Lung (tissue), 11 donors: ENCODE measurements at regions not wholly inside any gene's neighbourhood (a gene's known extent, or its start where the extent isn't known, plus 50 kb on each side); places are given as distances from the start of the nearest gene placed in this dataset.

Experiments
- ATAC-seq: fragments of 200-7000 bp; cut with Tn5 transposase; one replicate; pipeline ENCODE4 v1.9.1; 2020; ENCODE audit warnings: moderate number of reproducible peaks; ENCODE audit not compliant: insufficient read depth, low FRiP score
- DNase-seq, 3 donors: peaks; one replicate each; pipeline ENCODE4 v3.0.0-alpha.2; 2013 to 2017
- H3K27ac ChIP-seq, 2 donors: one replicate each; pipeline ENCODE4 v1.5.1; 2013; ENCODE audit warnings: mild to moderate bottlenecking in 2 of 2, moderate library complexity in 2 of 2, control low read depth in 1 of 2, inconsistent platforms in 1 of 2, low read depth in 1 of 2, low read length in 1 of 2
- H3K27me3 ChIP-seq, 3 donors: one replicate each; pipeline ENCODE4 v1.5.1; 2013; ENCODE audit warnings: low read length in 2 of 3; ENCODE audit not compliant: control insufficient read depth in 3 of 3, insufficient read depth in 3 of 3
- H3K36me3 ChIP-seq, 4 donors: one replicate each; pipeline ENCODE4 v1.5.1; 2013; ENCODE audit warnings: low read length in 4 of 4, mild to moderate bottlenecking in 1 of 4, moderate library complexity in 1 of 4; ENCODE audit not compliant: control insufficient read depth in 4 of 4, insufficient read depth in 4 of 4
- H3K4me1 ChIP-seq, 5 donors: one replicate each; pipeline ENCODE4 v1.5.1; 2013; ENCODE audit warnings: low read length in 5 of 5, mild to moderate bottlenecking in 2 of 5, moderate library complexity in 1 of 5; ENCODE audit not compliant: control insufficient read depth in 5 of 5, insufficient read depth in 5 of 5
- H3K4me3 ChIP-seq: one replicate; pipeline ENCODE4 v1.5.1; 2013; ENCODE audit warnings: mild to moderate bottlenecking, control low read depth, moderate library complexity
- H3K9ac ChIP-seq, 2 donors: one replicate each; pipeline ENCODE4 v1.5.1; 2013; ENCODE audit warnings: low read length in 2 of 2, control low read depth in 1 of 2; ENCODE audit not compliant: insufficient read depth in 1 of 2
- H3K9me3 ChIP-seq, 4 donors: one replicate each; pipeline ENCODE4 v1.5.1; 2013; ENCODE audit warnings: low read length in 3 of 4, mild to moderate bottlenecking in 1 of 4, moderate library complexity in 1 of 4; ENCODE audit not compliant: control insufficient read depth in 4 of 4, insufficient read depth in 3 of 4
- WGBS, 2 donors: extraction: QIAGEN DNeasy Blood & Tissue Kit; methylation state at CpG; one replicate each; pipeline ENCODE4 v1.1.7; 2013; 5-methylcytosine and 5-hydroxymethylcytosine counted together
- TF ChIP-seq, protein P1 (sequence below): IDR thresholded peaks from 2 replicates; pipeline ENCODE4 v1.5.1; 2012; ENCODE audit warnings: mild to moderate bottlenecking; ENCODE audit errors: control extremely low read depth, extremely low read depth
- donor health status: control.
- donor health status: control.
- donor health status: Bipolar disorder and iron deficiency.
- donor health status: healthy.
- donor health status: DM: yes; HTN: yes; CAD: no.

DNA sequence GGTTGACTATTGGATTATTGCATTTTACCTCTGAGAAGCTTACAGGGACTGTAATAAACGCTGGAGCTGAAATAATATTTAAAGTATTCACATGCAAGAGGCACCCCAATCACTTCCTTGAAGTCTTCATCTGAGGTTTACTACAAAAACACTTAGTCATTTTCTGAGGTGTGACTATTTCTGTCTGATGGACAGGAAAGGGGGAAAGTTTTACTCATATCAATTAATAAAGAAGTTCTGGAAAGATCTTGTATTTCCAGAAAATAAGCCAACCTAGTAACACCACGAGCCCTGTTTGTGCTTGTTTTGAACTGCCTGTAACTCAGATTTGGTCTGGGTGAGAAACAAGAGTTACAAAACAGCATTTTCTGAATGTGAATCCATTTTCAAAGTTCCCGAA lies 63.9 kb upstream of the PRKCQ start:
- WGBS, 2 donors = 49 to 54% methylated on average over 3 of the region's 3 CpGs
- no peak for DNase-seq
- H3K27ac ChIP-seq = no peak overlapping the region
- no peak overlapping the region for H3K4me3 ChIP-seq
- H3K27me3 ChIP-seq = peaks cover 0 to 4% (median 0%) of the 10 kb centered on the region in 3 donors
- no peaks in the 10 kb centered on the region for H3K36me3 ChIP-seq
- ATAC-seq = no peak
- no peaks in the 10 kb centered on the region for H3K4me1 ChIP-seq
- TF ChIP-seq, protein P1, sequence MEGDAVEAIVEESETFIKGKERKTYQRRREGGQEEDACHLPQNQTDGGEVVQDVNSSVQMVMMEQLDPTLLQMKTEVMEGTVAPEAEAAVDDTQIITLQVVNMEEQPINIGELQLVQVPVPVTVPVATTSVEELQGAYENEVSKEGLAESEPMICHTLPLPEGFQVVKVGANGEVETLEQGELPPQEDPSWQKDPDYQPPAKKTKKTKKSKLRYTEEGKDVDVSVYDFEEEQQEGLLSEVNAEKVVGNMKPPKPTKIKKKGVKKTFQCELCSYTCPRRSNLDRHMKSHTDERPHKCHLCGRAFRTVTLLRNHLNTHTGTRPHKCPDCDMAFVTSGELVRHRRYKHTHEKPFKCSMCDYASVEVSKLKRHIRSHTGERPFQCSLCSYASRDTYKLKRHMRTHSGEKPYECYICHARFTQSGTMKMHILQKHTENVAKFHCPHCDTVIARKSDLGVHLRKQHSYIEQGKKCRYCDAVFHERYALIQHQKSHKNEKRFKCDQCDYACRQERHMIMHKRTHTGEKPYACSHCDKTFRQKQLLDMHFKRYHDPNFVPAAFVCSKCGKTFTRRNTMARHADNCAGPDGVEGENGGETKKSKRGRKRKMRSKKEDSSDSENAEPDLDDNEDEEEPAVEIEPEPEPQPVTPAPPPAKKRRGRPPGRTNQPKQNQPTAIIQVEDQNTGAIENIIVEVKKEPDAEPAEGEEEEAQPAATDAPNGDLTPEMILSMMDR = no peak
- H3K9ac ChIP-seq = no peak overlapping the region
- no peaks in the 10 kb centered on the region for H3K9me3 ChIP-seq

DNA sequence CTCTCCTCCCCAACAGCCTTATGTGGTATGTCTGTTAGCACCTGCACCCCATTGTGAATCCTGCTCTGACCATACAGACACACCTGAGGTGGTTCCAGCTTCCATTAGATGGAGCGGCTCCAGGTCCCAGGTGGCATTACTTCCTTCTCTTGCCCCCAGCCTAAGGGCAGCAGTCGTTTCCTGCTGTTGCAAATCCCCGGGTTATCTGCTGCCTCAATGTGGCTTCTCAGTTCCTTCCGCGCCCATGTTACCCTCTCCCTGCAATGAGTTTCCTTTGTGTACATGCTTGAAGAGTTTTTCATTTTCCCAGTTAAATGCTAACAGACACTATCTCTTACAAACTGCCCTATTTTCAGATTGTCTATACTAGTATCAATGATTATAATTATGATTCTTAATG lies 62.8 kb upstream of the PRKCQ start:
- Histone ChIP-seq H3K27ac (no peak overlapping the region), H3K36me3 (no peaks in the 10 kb centered on the region), H3K27me3 (peaks cover 0 to 4% (median 0%) of the 10 kb centered on the region in 3 donors), H3K4me3 (no peak overlapping the region), H3K9me3 (no peaks in the 10 kb centered on the region), H3K9ac (no peak overlapping the region), H3K4me1 (no peaks in the 10 kb centered on the region)
- DNase-seq = no peak
- TF ChIP-seq, protein P1 = no peak
- WGBS, 2 donors = 28 to 43% methylated on average over 5 of the region's 5 CpGs
- no peak for ATAC-seq

DNA sequence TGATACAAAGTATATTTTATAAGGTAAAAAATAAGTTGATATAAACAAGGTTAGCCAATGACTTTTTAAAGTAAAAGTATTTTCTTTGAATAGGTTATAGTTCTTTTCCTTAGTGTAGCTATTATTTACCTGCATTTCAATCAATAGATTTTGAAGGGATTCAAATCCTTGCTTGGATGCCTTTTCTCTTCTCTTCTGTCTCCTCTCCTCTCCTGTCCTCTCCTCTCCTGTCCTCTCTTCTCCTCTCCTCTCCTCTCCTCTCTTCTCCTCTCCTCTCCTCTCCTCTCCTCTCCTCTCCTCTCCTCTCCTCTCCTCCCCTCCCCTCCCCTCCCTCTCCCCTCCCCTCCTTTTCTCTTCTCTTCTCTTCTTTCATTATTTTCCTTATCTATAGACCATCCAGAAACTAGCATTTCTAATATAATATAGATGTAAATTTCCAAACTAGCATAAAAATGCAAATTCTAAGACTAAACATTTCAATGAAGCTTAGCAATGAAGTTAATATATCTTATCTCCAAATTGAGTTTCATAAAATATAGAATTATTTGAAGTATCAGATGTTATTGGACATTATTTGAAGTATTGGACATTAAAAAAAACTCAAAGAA lies 60.5 kb upstream of the PRKCQ start:
- Histone ChIP-seq H3K4me3 (no peak overlapping the region), H3K27me3 (peaks cover 0 to 4% (median 0%) of the 10 kb centered on the region in 3 donors), H3K9ac (no peak overlapping the region), H3K36me3 (no peaks in the 10 kb centered on the region), H3K9me3 (no peaks in the 10 kb centered on the region), H3K27ac (no peak overlapping the region), H3K4me1 (no peaks in the 10 kb centered on the region)
- DNase-seq (no peak), ATAC-seq (no peak)
- TF ChIP-seq, protein P1 = no peak

DNA sequence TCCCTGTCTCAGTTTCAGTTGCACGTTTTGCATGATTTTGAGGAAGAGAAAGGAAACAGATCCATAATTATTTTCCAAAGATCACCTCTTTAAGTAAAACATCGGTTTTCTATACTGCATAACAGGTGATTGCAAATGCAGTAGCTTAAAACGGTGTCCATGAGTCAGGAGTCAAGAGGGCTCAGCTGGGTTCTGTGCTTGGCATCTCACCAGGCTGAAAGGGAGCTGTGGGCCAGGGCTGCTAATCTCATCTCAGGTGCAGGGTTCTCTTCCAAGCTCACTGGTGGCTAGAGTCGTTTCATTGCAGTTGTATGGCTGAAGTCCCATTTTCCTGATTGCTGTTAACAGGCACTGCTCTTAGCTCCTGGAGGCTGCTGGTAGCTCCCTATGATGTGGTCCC lies 57.0 kb upstream of the PRKCQ start:
- Histone ChIP-seq H3K36me3 (no peaks in the 10 kb centered on the region), H3K4me1 (no peaks in the 10 kb centered on the region), H3K27ac (no peak overlapping the region), H3K4me3 (no peak overlapping the region), H3K9me3 (no peaks in the 10 kb centered on the region), H3K9ac (no peak overlapping the region), H3K27me3 (no peaks in the 10 kb centered on the region)
- DNase-seq (no peak), ATAC-seq (no peak)
- 76 to 88% methylated on average over 4 of the region's 4 CpGs for WGBS, 2 donors
- TF ChIP-seq, protein P1 = no peak
